ENCODE measurements at regions not wholly inside any gene's neighbourhood (a gene's known extent, or its start where the extent isn't known, plus 50 kb on each side); places are given as distances from the start of the nearest gene placed in this dataset.

DNA sequence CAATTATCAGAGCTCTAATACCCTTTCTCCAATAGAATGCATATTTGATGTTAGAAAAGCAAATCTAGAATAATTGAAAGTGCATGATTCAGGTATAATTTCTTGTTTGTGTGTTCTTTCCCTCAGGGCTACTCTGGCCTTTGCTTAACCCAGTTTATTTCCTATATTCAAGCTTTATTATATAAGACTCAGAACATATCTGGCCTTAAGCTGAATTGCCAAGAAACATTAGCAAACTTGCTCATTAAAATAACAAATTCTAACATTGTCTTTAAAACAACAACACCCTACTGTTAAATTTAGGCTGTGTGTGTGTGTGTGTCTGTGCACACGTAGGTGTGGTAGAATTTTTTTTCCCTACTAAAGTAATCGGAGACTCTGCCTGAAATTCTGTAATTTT lies 426.5 kb downstream of the UTRN start:
- TF ChIP-seq, protein P1, sequence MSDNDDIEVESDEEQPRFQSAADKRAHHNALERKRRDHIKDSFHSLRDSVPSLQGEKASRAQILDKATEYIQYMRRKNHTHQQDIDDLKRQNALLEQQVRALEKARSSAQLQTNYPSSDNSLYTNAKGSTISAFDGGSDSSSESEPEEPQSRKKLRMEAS (IDR thresholded peaks at IDR 0.05), result no peak
- TF ChIP-seq KDM1A (IDR thresholded peaks at IDR 0.05; ENCODE audit: borderline replicate concordance, low read length) (no peak), SP2 (IDR thresholded peaks at IDR 0.05; ENCODE audit: low read length) (no peak), PHF8 (conservative IDR thresholded peaks at IDR 0.05; ENCODE audit: low read depth, low read length) (no peak), ZNF274 (IDR thresholded peaks at IDR 0.05; ENCODE audit: borderline replicate concordance, extremely low read depth, low read length) (no peak), POLR2AphosphoS5 (IDR thresholded peaks at IDR 0.05; ENCODE audit: low read depth, low read length) (no peak), RFX5 (IDR thresholded peaks at IDR 0.05; ENCODE audit: borderline replicate concordance, low read depth, low read length) (no peak)

Measured in H1 (cell line).